SK-N-SH (cell line): ENCODE measurements at regions not wholly inside any gene's neighbourhood (a gene's known extent, or its start where the extent isn't known, plus 50 kb on each side); places are given as distances from the start of the nearest gene placed in this dataset.
A peak's percentile ranks its signal among the peaks of the same experiment; 100 is the strongest.

Source experiments
- CTCF ChIA-PET: fragments of 300-600, 350-600 bp; formaldehyde crosslinking; extraction: SDS; loops from one replicate; lab custom pipeline; 2021; lab: Yijun Ruan, JAX
- POLR2A ChIA-PET: fragments of 350-600 bp; sonication (Branson Sonifier 250); formaldehyde crosslinking; extraction: SDS; loops from one replicate; lab custom pipeline; 2020; ENCODE audit warnings: antibody characterized with exemption, inconsistent platforms; lab: Yijun Ruan, JAX
- DNase-seq: peaks from one replicate; pipeline ENCODE4 v3.0.0; 2012
- H2AFZ ChIP-seq: fragments of 200-600 bp; sonication (generic); 2 replicates; pipeline ENCODE4 v1.8.1; 2016; ENCODE audit warnings: antibody characterized with exemption, mild to moderate bottlenecking, low read depth
- H3F3A ChIP-seq: fragments of 200-600 bp; sonication (generic); replicated peaks from 2 replicates; pipeline ENCODE3; 2016; ENCODE audit warnings: antibody characterized with exemption, mild to moderate bottlenecking; ENCODE audit not compliant: insufficient read depth
- H3K27ac ChIP-seq, 2 experiments: fragments of 200-500 bp in 1 of 2; fragments of 200-600 bp in 1 of 2; sonication (Bioruptor generic) in 1 of 2; sonication (generic), shearing (Covaris generic) in 1 of 2; 2 replicates each; pipeline versions ENCODE4 v1.5.1 to v1.6.1; 2014 to 2016; ENCODE audit warnings: low read depth in 2 of 2, inconsistent platforms in 1 of 2, low read length in 1 of 2, mild to moderate bottlenecking in 1 of 2, mixed read lengths in 1 of 2
- H3K27me3 ChIP-seq: fragments of 200-600 bp; sonication (generic), shearing (Covaris generic); 2 replicates; pipeline ENCODE4 v1.6.1; 2016; ENCODE audit warnings: mixed run types; ENCODE audit not compliant: insufficient read depth
- H3K36me3 ChIP-seq, 2 experiments: fragments of 200-500 bp in 1 of 2; fragments of 200-600 bp in 1 of 2; sonication (Bioruptor generic) in 1 of 2; sonication (generic) in 1 of 2; replicated peaks in 1 of 2; 2 replicates each; pipeline versions ENCODE3 to v1.5.1; 2014 to 2016; ENCODE audit warnings: low read length in 1 of 2, mild to moderate bottlenecking in 1 of 2; ENCODE audit not compliant: insufficient read depth in 2 of 2, control insufficient read depth in 1 of 2
- H3K4me1 ChIP-seq, 2 experiments: fragments of 200-500 bp in 1 of 2; fragments of 200-600 bp in 1 of 2; sonication (Bioruptor generic) in 1 of 2; sonication (generic), shearing (Covaris generic) in 1 of 2; 2 replicates each; pipeline versions ENCODE4 v1.5.1 to v1.6.1; 2014 to 2016; ENCODE audit warnings: low read depth in 1 of 2, low read length in 1 of 2, mixed run types in 1 of 2; ENCODE audit not compliant: insufficient read depth in 2 of 2, control insufficient read depth in 1 of 2
- H3K4me2 ChIP-seq: fragments of 200-600 bp; sonication (generic), shearing (Covaris generic); 2 replicates; pipeline ENCODE4 v1.6.1; 2017; ENCODE audit warnings: mixed run types
- H3K4me3 ChIP-seq, 2 experiments: fragments of 200-500 bp in 1 of 2; fragments of 200-600 bp in 1 of 2; sonication (Bioruptor generic) in 1 of 2; sonication (generic), shearing (Covaris generic) in 1 of 2; 2 replicates each; pipeline versions ENCODE4 v1.5.1 to v1.8.1; 2014 to 2016; ENCODE audit warnings: low read depth in 2 of 2, inconsistent platforms in 1 of 2, low read length in 1 of 2, mild to moderate bottlenecking in 1 of 2, mixed read lengths in 1 of 2, moderate library complexity in 1 of 2
- H3K79me2 ChIP-seq: fragments of 200-600 bp; sonication (generic); 2 replicates; pipeline ENCODE4 v1.8.1; 2017; ENCODE audit warnings: mild to moderate bottlenecking; ENCODE audit not compliant: insufficient read depth
- H3K9ac ChIP-seq: fragments of 200-600 bp; sonication (generic); 2 replicates; pipeline ENCODE4 v1.6.1; 2017; ENCODE audit warnings: mixed run types
- H3K9me2 ChIP-seq: fragments of 200-600 bp; sonication (generic); 2 replicates; pipeline ENCODE4 v1.6.1; 2017; ENCODE audit warnings: mixed run types
- H3K9me3 ChIP-seq: fragments of 200-600 bp; sonication (generic); 2 replicates; pipeline ENCODE4 v1.6.1; 2017; ENCODE audit warnings: mixed run types, mild to moderate bottlenecking, moderate library complexity
- H4K20me1 ChIP-seq: fragments of 200-600 bp; sonication (generic); 2 replicates; pipeline ENCODE4 v1.6.1; 2017; ENCODE audit warnings: mild to moderate bottlenecking, mixed run types; ENCODE audit not compliant: insufficient read depth
- ELF1 ChIP-seq: IDR thresholded peaks from 2 replicates; pipeline ENCODE4 v1.4.0; 2012
- GATA2 ChIP-seq: sonication (generic); formaldehyde crosslinking; IDR thresholded peaks from 2 replicates; pipeline ENCODE4 v1.5.0; 2020; ENCODE audit warnings: mild to moderate bottlenecking, missing genetic modification reagents
- JUND ChIP-seq: IDR thresholded peaks from 2 replicates; pipeline ENCODE4 v1.4.0; 2012
- MAX ChIP-seq: IDR thresholded peaks from 2 replicates; pipeline ENCODE4 v1.4.0; 2012; ENCODE audit warnings: low read depth
- NRF1 ChIP-seq: IDR thresholded peaks from 2 replicates; pipeline ENCODE4 v1.6.1; 2012; ENCODE audit warnings: low read depth, mild to moderate bottlenecking, low read length
- RAD21 ChIP-seq: IDR thresholded peaks from 2 replicates; pipeline ENCODE4 v1.6.1; 2012; ENCODE audit warnings: mild to moderate bottlenecking, low read length
- RCOR1 ChIP-seq: fragments of 150-350 bp; IDR thresholded peaks from 2 replicates; pipeline ENCODE4 v1.6.1; 2017; ENCODE audit warnings: antibody characterized with exemption, low read length
- SIN3A ChIP-seq: IDR thresholded peaks from 2 replicates; pipeline ENCODE4 v1.6.1; 2012; ENCODE audit warnings: low read depth, mild to moderate bottlenecking, low read length, moderate library complexity, borderline replicate concordance
- SMC3 ChIP-seq: IDR thresholded peaks from 2 replicates; pipeline ENCODE4 v1.6.1; 2012; ENCODE audit warnings: low read depth, low read length, improper control_type of control experiment
- TEAD4 ChIP-seq: IDR thresholded peaks from 2 replicates; pipeline ENCODE4 v1.4.0; 2012; ENCODE audit warnings: mild to moderate bottlenecking, borderline replicate concordance; ENCODE audit not compliant: insufficient read depth
- USF1 ChIP-seq: IDR thresholded peaks from 2 replicates; pipeline ENCODE4 v1.4.0; 2012; ENCODE audit warnings: low read depth, borderline replicate concordance
- ZBTB33 ChIP-seq: IDR thresholded peaks from 2 replicates; pipeline ENCODE4 v1.4.0; 2012; ENCODE audit warnings: low read depth, borderline replicate concordance
- WGBS: methylation state at CpG from one replicate; pipeline ENCODE4 v1.1.6; 2017; ENCODE audit warnings: low lambda C conversion rate; 5-methylcytosine and 5-hydroxymethylcytosine counted together
- TF ChIP-seq, protein P1 (sequence below): IDR thresholded peaks from 2 replicates; pipeline ENCODE4 v1.6.1; 2012; ENCODE audit warnings: mild to moderate bottlenecking, low read depth, low read length, moderate library complexity
- TF ChIP-seq, protein P2 (sequence below): IDR thresholded peaks from 2 replicates; pipeline ENCODE4; 2012

DNA sequence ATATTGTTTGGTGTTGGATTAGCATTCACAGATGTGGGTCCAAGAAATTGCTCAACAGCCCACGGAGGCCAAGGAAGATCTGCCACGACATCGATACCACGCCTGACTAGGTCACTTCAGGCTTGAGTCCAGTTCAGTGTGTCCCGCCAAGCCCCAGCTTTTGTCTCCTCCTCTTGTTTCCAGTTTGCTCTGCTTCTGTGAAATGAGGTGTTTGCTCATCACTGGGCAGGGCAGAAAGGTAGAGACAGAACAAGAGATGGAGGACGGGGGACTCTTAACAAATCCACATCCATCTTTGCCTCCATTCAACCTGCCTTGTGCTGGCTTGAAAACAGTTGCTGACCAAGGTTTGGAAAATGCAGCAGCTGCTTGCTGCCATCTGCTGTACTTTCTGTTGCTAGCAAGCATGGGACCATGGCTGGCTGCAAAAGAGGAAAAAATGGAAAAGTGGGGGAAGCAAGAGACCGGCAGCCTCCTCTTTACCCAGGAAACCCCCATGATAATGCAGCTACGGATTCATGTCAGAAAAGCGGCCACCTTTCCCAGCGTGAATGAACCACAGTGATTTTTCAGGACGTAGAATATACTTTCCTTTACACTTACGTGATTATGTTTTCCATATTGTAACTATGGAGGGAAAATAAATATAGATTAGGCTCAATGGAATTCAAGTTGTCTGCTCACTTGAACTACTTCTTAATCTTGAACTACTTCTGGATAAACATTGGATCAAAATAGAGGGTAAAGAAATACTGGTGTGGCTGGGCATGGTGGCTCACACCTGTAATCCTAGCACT is 80.2 kb upstream of the GREM2 start (continued):
- TF ChIP-seq, protein P1, sequence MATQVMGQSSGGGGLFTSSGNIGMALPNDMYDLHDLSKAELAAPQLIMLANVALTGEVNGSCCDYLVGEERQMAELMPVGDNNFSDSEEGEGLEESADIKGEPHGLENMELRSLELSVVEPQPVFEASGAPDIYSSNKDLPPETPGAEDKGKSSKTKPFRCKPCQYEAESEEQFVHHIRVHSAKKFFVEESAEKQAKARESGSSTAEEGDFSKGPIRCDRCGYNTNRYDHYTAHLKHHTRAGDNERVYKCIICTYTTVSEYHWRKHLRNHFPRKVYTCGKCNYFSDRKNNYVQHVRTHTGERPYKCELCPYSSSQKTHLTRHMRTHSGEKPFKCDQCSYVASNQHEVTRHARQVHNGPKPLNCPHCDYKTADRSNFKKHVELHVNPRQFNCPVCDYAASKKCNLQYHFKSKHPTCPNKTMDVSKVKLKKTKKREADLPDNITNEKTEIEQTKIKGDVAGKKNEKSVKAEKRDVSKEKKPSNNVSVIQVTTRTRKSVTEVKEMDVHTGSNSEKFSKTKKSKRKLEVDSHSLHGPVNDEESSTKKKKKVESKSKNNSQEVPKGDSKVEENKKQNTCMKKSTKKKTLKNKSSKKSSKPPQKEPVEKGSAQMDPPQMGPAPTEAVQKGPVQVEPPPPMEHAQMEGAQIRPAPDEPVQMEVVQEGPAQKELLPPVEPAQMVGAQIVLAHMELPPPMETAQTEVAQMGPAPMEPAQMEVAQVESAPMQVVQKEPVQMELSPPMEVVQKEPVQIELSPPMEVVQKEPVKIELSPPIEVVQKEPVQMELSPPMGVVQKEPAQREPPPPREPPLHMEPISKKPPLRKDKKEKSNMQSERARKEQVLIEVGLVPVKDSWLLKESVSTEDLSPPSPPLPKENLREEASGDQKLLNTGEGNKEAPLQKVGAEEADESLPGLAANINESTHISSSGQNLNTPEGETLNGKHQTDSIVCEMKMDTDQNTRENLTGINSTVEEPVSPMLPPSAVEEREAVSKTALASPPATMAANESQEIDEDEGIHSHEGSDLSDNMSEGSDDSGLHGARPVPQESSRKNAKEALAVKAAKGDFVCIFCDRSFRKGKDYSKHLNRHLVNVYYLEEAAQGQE = peak; percentile 82; the same call in 1 of the 2 replicates
- TF ChIP-seq RAD21 = peak; percentile 97

DNA sequence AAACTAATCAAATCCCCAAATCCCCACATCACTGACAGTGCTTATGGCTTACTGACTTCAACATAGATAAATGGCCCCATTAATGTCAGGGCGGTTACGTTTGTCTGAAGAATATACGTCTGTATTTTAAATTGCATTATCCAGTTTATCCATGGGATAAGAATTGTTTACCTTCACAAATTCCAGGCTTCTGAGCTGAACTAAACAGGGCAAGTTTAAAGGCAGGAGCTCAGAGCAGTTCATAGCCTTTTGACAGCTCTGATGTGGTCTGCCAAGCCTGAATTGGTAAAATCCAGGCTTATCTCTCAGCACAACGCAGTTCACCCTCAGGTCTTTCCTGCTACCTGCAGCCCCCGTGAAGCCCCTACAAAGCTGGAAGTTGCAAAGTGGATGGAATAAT is 79.5 kb upstream of the GREM2 start:
- Histone ChIP-seq H3K27me3 (no peaks in the 10 kb centered on the region), H3K27ac (peak overlapping the region in 1 of 2 experiments; percentile 50; a peak in 2 of 4 replicates), H3K9me3 (no peaks in the 10 kb centered on the region), H2AFZ (no peak overlapping the region), H3K4me3 (no peak overlapping the region), H3K4me2 (no peak overlapping the region), H3K9me2 (no peaks in the 10 kb centered on the region), H3F3A (peaks cover 4% of the 10 kb centered on the region), H4K20me1 (no peaks in the 10 kb centered on the region), H3K9ac (no peak overlapping the region), H3K79me2 (no peaks in the 10 kb centered on the region), H3K4me1 (peaks cover 0 to 12% of the 10 kb centered on the region in 2 experiments; a peak in 2 of 4 replicates), H3K36me3 (no peaks in the 10 kb centered on the region)
- DNase-seq = peak; percentile 17
- ChIA-PET CTCF (interaction anchor here (0.7 to 5.7 kb wide), 28 partner anchors 9 to 741 kb away, joined by 3 to 63 read pairs (median 6); partner anchors contain the start of gene GREM2), POLR2A (no interaction called here)
- WGBS = 65% methylated on average over 5 of the region's 5 CpGs
- TF ChIP-seq USF1 (no peak), GATA2 (CRISPR knock-in tag) (no peak), ELF1 (no peak), MAX (no peak), RAD21 (no peak), SMC3 (no peak), RCOR1 (no peak), SIN3A (no peak), JUND (no peak), NRF1 (no peak), ZBTB33 (no peak), TEAD4 (no peak)
- TF ChIP-seq, protein P2, sequence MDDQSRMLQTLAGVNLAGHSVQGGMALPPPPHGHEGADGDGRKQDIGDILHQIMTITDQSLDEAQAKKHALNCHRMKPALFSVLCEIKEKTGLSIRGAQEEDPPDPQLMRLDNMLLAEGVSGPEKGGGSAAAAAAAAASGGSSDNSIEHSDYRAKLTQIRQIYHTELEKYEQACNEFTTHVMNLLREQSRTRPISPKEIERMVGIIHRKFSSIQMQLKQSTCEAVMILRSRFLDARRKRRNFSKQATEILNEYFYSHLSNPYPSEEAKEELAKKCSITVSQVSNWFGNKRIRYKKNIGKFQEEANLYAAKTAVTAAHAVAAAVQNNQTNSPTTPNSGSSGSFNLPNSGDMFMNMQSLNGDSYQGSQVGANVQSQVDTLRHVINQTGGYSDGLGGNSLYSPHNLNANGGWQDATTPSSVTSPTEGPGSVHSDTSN = no peak
